SK-N-SH (cell line): ENCODE measurements at regions not wholly inside any gene's neighbourhood (a gene's known extent, or its start where the extent isn't known, plus 50 kb on each side); places are given as distances from the start of the nearest gene placed in this dataset.
A peak's percentile ranks its signal among the peaks of the same experiment; 100 is the strongest.

Experiments used
- CTCF ChIA-PET: fragments of 300-600, 350-600 bp; formaldehyde crosslinking; extraction: SDS; loops from one replicate; lab custom pipeline; 2021; lab: Yijun Ruan, JAX
- POLR2A ChIA-PET: fragments of 350-600 bp; sonication (Branson Sonifier 250); formaldehyde crosslinking; extraction: SDS; loops from one replicate; lab custom pipeline; 2020; ENCODE audit warnings: antibody characterized with exemption, inconsistent platforms; lab: Yijun Ruan, JAX
- DNase-seq: peaks from one replicate; pipeline ENCODE4 v3.0.0; 2012
- H2AFZ ChIP-seq: fragments of 200-600 bp; sonication (generic); 2 replicates; pipeline ENCODE4 v1.8.1; 2016; ENCODE audit warnings: antibody characterized with exemption, mild to moderate bottlenecking, low read depth
- H3F3A ChIP-seq: fragments of 200-600 bp; sonication (generic); replicated peaks from 2 replicates; pipeline ENCODE3; 2016; ENCODE audit warnings: antibody characterized with exemption, mild to moderate bottlenecking; ENCODE audit not compliant: insufficient read depth
- H3K27ac ChIP-seq, 2 experiments: fragments of 200-500 bp in 1 of 2; fragments of 200-600 bp in 1 of 2; sonication (Bioruptor generic) in 1 of 2; sonication (generic), shearing (Covaris generic) in 1 of 2; 2 replicates each; pipeline versions ENCODE4 v1.5.1 to v1.6.1; 2014 to 2016; ENCODE audit warnings: low read depth in 2 of 2, inconsistent platforms in 1 of 2, low read length in 1 of 2, mild to moderate bottlenecking in 1 of 2, mixed read lengths in 1 of 2
- H3K27me3 ChIP-seq: fragments of 200-600 bp; sonication (generic), shearing (Covaris generic); 2 replicates; pipeline ENCODE4 v1.6.1; 2016; ENCODE audit warnings: mixed run types; ENCODE audit not compliant: insufficient read depth
- H3K36me3 ChIP-seq, 2 experiments: fragments of 200-500 bp in 1 of 2; fragments of 200-600 bp in 1 of 2; sonication (Bioruptor generic) in 1 of 2; sonication (generic) in 1 of 2; replicated peaks in 1 of 2; 2 replicates each; pipeline versions ENCODE3 to v1.5.1; 2014 to 2016; ENCODE audit warnings: low read length in 1 of 2, mild to moderate bottlenecking in 1 of 2; ENCODE audit not compliant: insufficient read depth in 2 of 2, control insufficient read depth in 1 of 2
- H3K4me1 ChIP-seq, 2 experiments: fragments of 200-500 bp in 1 of 2; fragments of 200-600 bp in 1 of 2; sonication (Bioruptor generic) in 1 of 2; sonication (generic), shearing (Covaris generic) in 1 of 2; 2 replicates each; pipeline versions ENCODE4 v1.5.1 to v1.6.1; 2014 to 2016; ENCODE audit warnings: low read depth in 1 of 2, low read length in 1 of 2, mixed run types in 1 of 2; ENCODE audit not compliant: insufficient read depth in 2 of 2, control insufficient read depth in 1 of 2
- H3K4me2 ChIP-seq: fragments of 200-600 bp; sonication (generic), shearing (Covaris generic); 2 replicates; pipeline ENCODE4 v1.6.1; 2017; ENCODE audit warnings: mixed run types
- H3K4me3 ChIP-seq, 2 experiments: fragments of 200-500 bp in 1 of 2; fragments of 200-600 bp in 1 of 2; sonication (Bioruptor generic) in 1 of 2; sonication (generic), shearing (Covaris generic) in 1 of 2; 2 replicates each; pipeline versions ENCODE4 v1.5.1 to v1.8.1; 2014 to 2016; ENCODE audit warnings: low read depth in 2 of 2, inconsistent platforms in 1 of 2, low read length in 1 of 2, mild to moderate bottlenecking in 1 of 2, mixed read lengths in 1 of 2, moderate library complexity in 1 of 2
- H3K79me2 ChIP-seq: fragments of 200-600 bp; sonication (generic); 2 replicates; pipeline ENCODE4 v1.8.1; 2017; ENCODE audit warnings: mild to moderate bottlenecking; ENCODE audit not compliant: insufficient read depth
- H3K9ac ChIP-seq: fragments of 200-600 bp; sonication (generic); 2 replicates; pipeline ENCODE4 v1.6.1; 2017; ENCODE audit warnings: mixed run types
- H3K9me2 ChIP-seq: fragments of 200-600 bp; sonication (generic); 2 replicates; pipeline ENCODE4 v1.6.1; 2017; ENCODE audit warnings: mixed run types
- H3K9me3 ChIP-seq: fragments of 200-600 bp; sonication (generic); 2 replicates; pipeline ENCODE4 v1.6.1; 2017; ENCODE audit warnings: mixed run types, mild to moderate bottlenecking, moderate library complexity
- H4K20me1 ChIP-seq: fragments of 200-600 bp; sonication (generic); 2 replicates; pipeline ENCODE4 v1.6.1; 2017; ENCODE audit warnings: mild to moderate bottlenecking, mixed run types; ENCODE audit not compliant: insufficient read depth
- EZH2phosphoT487 ChIP-seq: fragments of 200-600 bp; sonication (generic); IDR thresholded peaks from 2 replicates; pipeline ENCODE4 v1.6.1; 2017; ENCODE audit warnings: low read depth, mixed run types, mild to moderate bottlenecking, antibody characterized with exemption, moderate library complexity, borderline replicate concordance
- FOXJ3 ChIP-seq: sonication (generic); formaldehyde crosslinking; IDR thresholded peaks from 2 replicates; pipeline ENCODE4 v1.5.1; 2020; ENCODE audit warnings: mild to moderate bottlenecking, missing genetic modification reagents
- FOXM1 ChIP-seq: IDR thresholded peaks from 2 replicates; pipeline ENCODE4 v1.4.0; 2012; ENCODE audit warnings: low read depth, mild to moderate bottlenecking
- GATA2 ChIP-seq: sonication (generic); formaldehyde crosslinking; IDR thresholded peaks from 2 replicates; pipeline ENCODE4 v1.5.0; 2020; ENCODE audit warnings: mild to moderate bottlenecking, missing genetic modification reagents
- IRF3 ChIP-seq: fragments of 150-350 bp; IDR thresholded peaks from 2 replicates; pipeline ENCODE4 v1.6.1; 2016; ENCODE audit warnings: mild to moderate bottlenecking, low read depth, low read length
- MAX ChIP-seq: IDR thresholded peaks from 2 replicates; pipeline ENCODE4 v1.4.0; 2012; ENCODE audit warnings: low read depth
- MXI1 ChIP-seq: IDR thresholded peaks from 2 replicates; pipeline ENCODE4 v1.6.1; 2012; ENCODE audit warnings: mild to moderate bottlenecking, low read depth, low read length, improper control_type of control experiment
- NFIC ChIP-seq: IDR thresholded peaks from 2 replicates; pipeline ENCODE4 v1.4.0; 2012; ENCODE audit warnings: borderline replicate concordance
- PBX3 ChIP-seq: IDR thresholded peaks from 2 replicates; pipeline ENCODE4; 2012
- POLR2AphosphoS5 ChIP-seq: IDR thresholded peaks from 2 replicates; pipeline ENCODE4 v1.6.1; 2012; ENCODE audit warnings: low read depth, low read length
- RCOR1 ChIP-seq: fragments of 150-350 bp; IDR thresholded peaks from 2 replicates; pipeline ENCODE4 v1.6.1; 2017; ENCODE audit warnings: antibody characterized with exemption, low read length
- REST ChIP-seq: IDR thresholded peaks from 2 replicates; pipeline ENCODE4 v1.6.1; 2012; ENCODE audit warnings: mild to moderate bottlenecking, low read depth, low read length, moderate library complexity
- RFX5 ChIP-seq: IDR thresholded peaks from 2 replicates; pipeline ENCODE4 v1.6.1; 2012; ENCODE audit warnings: mild to moderate bottlenecking, improper control_type of control experiment, low read length
- SIN3A ChIP-seq: IDR thresholded peaks from 2 replicates; pipeline ENCODE4 v1.6.1; 2012; ENCODE audit warnings: low read depth, mild to moderate bottlenecking, low read length, moderate library complexity, borderline replicate concordance
- TEAD4 ChIP-seq: IDR thresholded peaks from 2 replicates; pipeline ENCODE4 v1.4.0; 2012; ENCODE audit warnings: mild to moderate bottlenecking, borderline replicate concordance; ENCODE audit not compliant: insufficient read depth
- WGBS: methylation state at CpG from one replicate; pipeline ENCODE4 v1.1.6; 2017; ENCODE audit warnings: low lambda C conversion rate; 5-methylcytosine and 5-hydroxymethylcytosine counted together

GRCh38 chr11:33509632-33510031 lies 191.0 kb downstream of the C11orf91 start (continued):
- TF ChIP-seq PBX3 (no peak), SIN3A (no peak), EZH2phosphoT487 (no peak), FOXJ3 (no peak), POLR2AphosphoS5 (no peak), TEAD4 (no peak), RCOR1 (no peak), MXI1 (no peak), NFIC (no peak), FOXM1 (no peak)

GRCh38 chr11:33507967-33508366 lies 192.7 kb downstream of the C11orf91 start:
- H3K79me2 ChIP-seq, result peaks cover 100% of the 10 kb centered on the region
- H3F3A ChIP-seq, result no peaks in the 10 kb centered on the region
- DNase-seq, result no peak
- no peak overlapping the region for H3K4me3 ChIP-seq
- H2AFZ ChIP-seq, result no peak overlapping the region
- H3K9me3 ChIP-seq, result no peaks in the 10 kb centered on the region
- ChIA-PET POLR2A (no interaction called here), CTCF (interaction anchor here (1.1 kb wide), 1 partner anchor 11 kb away, joined by 3 read pairs; no protein-coding TSS in a partner anchor)
- no peaks in the 10 kb centered on the region for H3K4me1 ChIP-seq
- no peak overlapping the region for H3K27ac ChIP-seq
- 67% methylated on average over 2 of the region's 3 CpGs for WGBS
- no peaks in the 10 kb centered on the region for H3K36me3 ChIP-seq
- H3K9ac ChIP-seq, result no peak overlapping the region
- TF ChIP-seq POLR2AphosphoS5 (no peak), REST (no peak), RFX5 (no peak), GATA2 (CRISPR knock-in tag) (0 out of 2 replicates have a peak, but pooled peaks have one; percentile 11), IRF3 (no peak), MAX (no peak)
- H3K4me2 ChIP-seq, result no peak overlapping the region
- H3K9me2 ChIP-seq, result no peaks in the 10 kb centered on the region
- H3K27me3 ChIP-seq, result no peaks in the 10 kb centered on the region
- peaks cover 95% of the 10 kb centered on the region for H4K20me1 ChIP-seq
